Astrocyte of the spinal cord (primary cell): ENCODE measurements at regions not wholly inside any gene's neighbourhood (a gene's known extent, or its start where the extent isn't known, plus 50 kb on each side); places are given as distances from the start of the nearest gene placed in this dataset.
"Not testable (repeated sequence)": the region's sequence is repeated elsewhere in the genome, so short reads cannot be mapped to it uniquely, and the experiment has no call there.

ENCODE experiments used
- DNase-seq: peaks from one replicate; pipeline ENCODE4 v3.0.0; 2011; ENCODE audit warnings: low read depth, low spot score
- H3K4me3 ChIP-seq: 2 replicates; pipeline ENCODE4 v1.5.1; 2011; ENCODE audit warnings: low read depth, mild to moderate bottlenecking, low read length, moderate library complexity
- in situ Hi-C: cut with HindIII; loops from 2 replicates; pipeline ENCODE4 v1.10.0; 2017; ENCODE audit warnings: low sequenced_read_pairs
- TF ChIP-seq, protein P1 (sequence below): IDR thresholded peaks from 2 replicates; pipeline ENCODE4 v1.5.1; 2012; ENCODE audit warnings: low read depth, mild to moderate bottlenecking, low read length, inconsistent platforms

DNA sequence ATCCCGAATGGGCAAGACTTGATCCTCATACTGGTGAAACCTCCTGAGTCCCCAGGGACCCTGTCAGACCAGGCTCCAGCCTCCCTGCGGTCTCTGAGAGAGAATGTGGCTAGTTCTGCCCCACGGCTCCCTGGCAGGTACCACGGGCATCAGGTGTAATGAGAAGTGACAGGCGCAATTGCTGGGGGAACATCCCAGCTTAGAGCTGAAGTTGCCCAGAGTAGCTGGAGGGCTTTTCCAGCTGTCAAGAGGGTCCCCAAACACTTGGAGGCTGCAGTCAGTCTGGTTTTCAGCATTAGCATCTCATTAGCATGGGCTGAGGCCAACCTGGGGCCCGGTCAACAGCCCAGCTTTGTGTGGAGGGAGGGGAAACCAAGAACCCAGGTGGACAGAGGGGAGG is 100.0 kb upstream of the TMEM132E start:
- DNase-seq, result no peak
- H3K4me3 ChIP-seq, result no peak overlapping the region
- TF ChIP-seq, protein P1, sequence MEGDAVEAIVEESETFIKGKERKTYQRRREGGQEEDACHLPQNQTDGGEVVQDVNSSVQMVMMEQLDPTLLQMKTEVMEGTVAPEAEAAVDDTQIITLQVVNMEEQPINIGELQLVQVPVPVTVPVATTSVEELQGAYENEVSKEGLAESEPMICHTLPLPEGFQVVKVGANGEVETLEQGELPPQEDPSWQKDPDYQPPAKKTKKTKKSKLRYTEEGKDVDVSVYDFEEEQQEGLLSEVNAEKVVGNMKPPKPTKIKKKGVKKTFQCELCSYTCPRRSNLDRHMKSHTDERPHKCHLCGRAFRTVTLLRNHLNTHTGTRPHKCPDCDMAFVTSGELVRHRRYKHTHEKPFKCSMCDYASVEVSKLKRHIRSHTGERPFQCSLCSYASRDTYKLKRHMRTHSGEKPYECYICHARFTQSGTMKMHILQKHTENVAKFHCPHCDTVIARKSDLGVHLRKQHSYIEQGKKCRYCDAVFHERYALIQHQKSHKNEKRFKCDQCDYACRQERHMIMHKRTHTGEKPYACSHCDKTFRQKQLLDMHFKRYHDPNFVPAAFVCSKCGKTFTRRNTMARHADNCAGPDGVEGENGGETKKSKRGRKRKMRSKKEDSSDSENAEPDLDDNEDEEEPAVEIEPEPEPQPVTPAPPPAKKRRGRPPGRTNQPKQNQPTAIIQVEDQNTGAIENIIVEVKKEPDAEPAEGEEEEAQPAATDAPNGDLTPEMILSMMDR, result no peak
- in situ Hi-C loops, result no loop called here

DNA sequence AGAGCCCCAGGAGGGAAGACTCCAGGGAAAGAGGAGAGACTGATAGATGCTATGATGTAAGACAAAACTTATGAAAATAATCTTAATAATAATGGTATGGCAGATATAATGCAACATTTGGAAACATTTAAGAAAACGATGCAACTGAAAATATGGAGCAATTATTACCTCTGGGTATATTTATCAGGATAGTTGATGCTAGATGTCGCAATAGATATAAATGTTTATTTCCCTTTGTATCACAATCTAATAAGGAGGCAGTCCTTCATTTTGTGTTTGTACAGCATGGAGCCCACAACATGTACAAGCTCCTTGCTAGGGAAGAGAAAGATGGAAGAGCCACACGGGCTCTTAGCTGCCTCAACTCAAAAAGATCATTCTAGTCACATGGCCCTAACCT is 101.1 kb upstream of the TMEM132E start:
- H3K4me3 ChIP-seq, result no peak overlapping the region
- no peak for DNase-seq
- in situ Hi-C loops, result no loop called here
- TF ChIP-seq, protein P1, result no peak

DNA sequence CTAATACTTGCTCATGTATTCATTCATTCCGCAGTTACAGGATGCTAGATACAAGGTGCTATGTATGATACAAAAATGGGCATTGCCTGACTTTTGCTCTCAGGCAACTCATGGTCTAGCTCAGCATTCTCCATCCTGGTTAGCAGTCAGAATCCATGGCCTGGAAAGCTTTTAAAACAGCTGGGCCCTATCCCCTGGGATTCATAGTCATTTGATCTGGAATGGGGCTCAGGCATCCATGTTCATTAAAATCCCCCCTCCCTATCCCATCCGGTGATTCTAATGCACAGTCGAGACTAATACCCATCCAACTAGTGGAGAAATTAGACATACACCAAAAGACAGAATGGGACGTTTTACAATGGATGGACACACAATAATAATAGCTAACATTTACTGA is 104.1 kb upstream of the TMEM132E start:
- no peak overlapping the region for H3K4me3 ChIP-seq
- DNase-seq, result no peak
- in situ Hi-C loops, result no loop called here
- TF ChIP-seq, protein P1, result no peak

DNA sequence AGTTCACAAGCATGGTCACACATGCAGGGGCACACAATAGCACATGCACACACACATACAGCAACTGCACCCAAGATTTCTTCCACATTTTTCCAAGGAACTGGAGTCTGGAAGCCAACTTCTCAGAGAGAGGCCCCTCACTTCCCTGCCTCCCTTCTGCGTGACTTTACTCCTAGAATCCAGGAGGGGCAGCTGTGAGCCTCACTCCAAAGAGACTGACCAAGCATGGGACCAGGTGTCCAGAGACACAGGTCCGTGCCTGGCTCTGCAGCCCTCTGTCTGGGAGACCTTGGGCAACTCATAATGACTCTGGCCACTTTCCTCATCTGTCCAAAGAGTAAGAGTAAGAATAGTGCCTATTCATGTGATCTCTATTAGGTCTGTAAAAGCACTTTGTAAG is 104.7 kb upstream of the TMEM132E start:
- TF ChIP-seq, protein P1, result no peak
- DNase-seq, result no peak
- H3K4me3 ChIP-seq, result no peak overlapping the region
- in situ Hi-C loops, result no loop called here

DNA sequence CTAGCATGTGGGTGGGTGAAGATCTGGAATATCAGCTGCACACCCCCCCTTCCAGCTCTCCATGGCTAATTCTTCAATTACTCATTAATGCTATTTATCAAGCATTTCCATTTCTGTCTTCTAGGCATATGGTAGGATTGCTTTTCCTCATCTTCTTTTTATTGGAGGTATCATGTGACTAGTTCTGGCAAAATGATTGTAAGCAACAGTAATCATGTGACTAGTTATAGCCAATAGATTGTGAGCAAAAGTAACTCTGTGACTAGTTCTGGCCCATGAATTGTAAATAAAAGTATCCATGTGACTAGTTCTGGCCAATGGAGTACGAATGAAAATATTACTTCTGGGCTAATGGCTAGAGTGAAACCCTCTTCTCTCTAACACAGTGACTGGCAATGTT is 107.0 kb upstream of the TMEM132E start:
- H3K4me3 ChIP-seq, result no peak overlapping the region
- TF ChIP-seq, protein P1, result no peak
- in situ Hi-C loops, result no loop called here
- no peak for DNase-seq

DNA sequence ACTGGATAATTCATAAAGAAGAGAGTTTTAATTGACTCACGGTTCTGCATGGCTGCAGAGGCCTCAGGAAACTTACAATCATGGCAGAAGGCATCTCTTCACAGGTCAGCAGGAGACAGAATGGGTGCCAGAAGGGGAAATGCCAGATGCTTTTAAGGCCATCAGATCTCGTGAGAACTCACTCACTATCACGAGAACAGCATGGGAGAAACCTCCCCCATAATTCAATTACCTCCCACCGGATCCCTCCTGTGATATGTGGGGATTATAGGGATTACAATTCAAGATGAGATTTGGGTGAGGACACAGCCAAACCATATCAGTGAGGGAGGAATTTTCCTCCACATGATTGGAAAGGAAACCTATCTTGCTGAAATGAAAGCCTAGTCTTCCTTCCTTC is 108.1 kb upstream of the TMEM132E start:
- in situ Hi-C loops, DNase-seq, H3K4me3 ChIP-seq: not testable (repeated sequence)

DNA sequence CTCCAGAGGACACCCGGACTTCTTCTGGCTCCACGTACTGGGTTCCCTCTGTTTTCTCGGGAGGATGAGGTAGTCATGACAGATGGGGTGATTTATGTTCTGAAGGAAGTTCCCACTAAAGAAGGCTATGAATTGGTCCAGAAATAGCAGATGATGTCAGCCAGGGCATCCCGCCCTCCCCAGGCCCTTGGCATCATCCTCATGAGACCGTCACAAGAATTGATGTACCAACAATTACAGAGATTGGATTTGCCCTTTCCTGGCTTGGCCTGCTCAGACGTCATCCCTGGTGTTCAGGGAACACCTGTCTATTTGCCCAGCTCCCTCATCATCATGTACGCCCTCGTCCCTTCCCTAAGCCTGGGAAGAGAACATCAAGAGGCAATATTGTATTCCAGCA is 102.8 kb upstream of the CCL1 start:
- no peak overlapping the region for H3K4me3 ChIP-seq
- no peak for DNase-seq
- TF ChIP-seq, protein P1, result no peak
- in situ Hi-C loops, result no loop called here
